HG03280 (cell line): ENCODE measurements at regions not wholly inside any gene's neighbourhood (a gene's known extent, or its start where the extent isn't known, plus 50 kb on each side); places are given as distances from the start of the nearest gene placed in this dataset.
"Not testable (repeated sequence)": the region's sequence is repeated elsewhere in the genome, so short reads cannot be mapped to it uniquely, and the experiment has no call there.

Source experiments
- ATAC-seq: cut with Tn5 transposase; IDR thresholded peaks from one replicate; pipeline ENCODE4 v1.9.1; 2021; ENCODE audit warnings: mild to moderate bottlenecking, moderate library complexity; ENCODE audit not compliant: unreplicated experiment

DNA sequence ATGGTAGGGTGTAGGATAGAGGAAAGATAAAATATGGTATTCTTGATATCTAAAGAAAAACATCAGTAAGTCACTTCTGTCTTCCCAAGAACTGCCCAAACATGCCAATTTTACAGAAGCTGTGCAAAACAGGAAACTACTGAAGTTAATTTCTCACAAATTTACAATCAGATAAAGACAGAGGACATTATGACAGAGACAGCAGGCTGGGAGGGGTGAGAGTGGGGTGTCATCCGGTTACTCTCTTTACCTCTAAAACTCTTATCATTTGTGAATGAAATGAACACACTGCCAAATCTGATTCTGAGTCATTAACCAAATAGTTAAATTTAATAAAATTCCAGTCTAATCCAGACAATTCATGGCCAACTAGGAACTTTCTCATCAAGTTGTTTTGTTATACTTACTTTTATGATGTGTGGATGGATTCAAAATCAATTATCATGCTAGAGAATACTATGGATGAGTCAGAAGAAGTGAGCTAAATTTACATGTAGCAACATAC lies 323.2 kb upstream of the MEX3C start:
- no peak for ATAC-seq

DNA sequence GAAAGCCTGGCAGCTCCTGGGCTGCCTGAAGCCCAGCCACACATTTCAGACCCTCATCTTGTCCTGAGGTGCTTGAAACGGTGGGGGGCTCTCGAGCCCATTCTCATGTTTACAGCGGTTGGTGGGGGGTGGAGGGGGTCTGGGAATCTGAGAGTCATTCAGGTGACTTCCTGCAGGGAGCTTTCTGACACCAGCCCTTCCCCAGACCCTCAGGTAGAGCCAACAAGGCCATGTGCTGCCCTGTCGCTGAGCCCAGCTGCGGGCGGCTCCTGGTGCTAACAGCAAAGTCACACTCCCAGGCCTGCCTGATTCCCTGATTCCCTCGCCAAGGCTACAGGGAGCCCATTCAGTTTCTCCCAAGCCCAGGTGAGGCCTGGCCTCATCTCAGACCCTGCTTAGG lies 324.9 kb upstream of the MEX3C start:
- no peak for ATAC-seq

DNA sequence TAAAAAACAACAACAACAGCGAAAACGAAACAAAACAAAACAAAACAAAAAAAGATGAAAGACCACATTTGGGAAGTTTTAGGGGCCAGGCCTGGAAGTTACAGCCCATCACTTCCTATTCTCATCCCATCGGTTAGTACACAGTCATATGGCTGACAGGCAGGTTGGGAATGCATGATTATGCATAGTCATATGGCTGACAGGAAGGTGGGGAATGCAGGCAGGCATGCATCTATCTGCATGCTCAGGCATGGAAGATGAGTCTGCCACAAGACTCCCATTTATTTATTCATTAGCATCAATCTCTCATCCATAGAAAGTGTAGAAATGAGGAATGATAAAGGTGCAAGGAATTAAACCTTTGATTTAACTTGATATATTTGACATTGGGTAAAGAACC lies 325.3 kb upstream of the MEX3C start:
- ATAC-seq: no peak

DNA sequence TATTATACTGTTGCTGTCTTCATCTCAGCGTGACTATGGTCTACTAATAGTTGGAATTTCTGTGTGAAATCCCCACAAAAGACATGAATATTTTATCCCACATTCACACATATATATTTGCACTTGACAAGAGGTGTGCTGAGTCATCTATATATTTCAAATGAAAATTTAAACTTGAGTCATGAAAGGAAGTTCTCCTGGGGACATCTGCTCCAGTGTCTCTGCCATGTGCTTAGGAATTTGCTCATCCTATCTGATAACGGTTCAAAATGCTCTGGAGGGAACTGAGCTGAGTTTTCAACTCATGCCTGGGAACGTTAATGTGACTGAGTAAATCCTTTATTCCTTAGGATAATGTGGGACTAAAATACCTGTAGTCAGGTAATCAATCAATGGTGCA lies 326.2 kb upstream of the MEX3C start:
- ATAC-seq: no peak

DNA sequence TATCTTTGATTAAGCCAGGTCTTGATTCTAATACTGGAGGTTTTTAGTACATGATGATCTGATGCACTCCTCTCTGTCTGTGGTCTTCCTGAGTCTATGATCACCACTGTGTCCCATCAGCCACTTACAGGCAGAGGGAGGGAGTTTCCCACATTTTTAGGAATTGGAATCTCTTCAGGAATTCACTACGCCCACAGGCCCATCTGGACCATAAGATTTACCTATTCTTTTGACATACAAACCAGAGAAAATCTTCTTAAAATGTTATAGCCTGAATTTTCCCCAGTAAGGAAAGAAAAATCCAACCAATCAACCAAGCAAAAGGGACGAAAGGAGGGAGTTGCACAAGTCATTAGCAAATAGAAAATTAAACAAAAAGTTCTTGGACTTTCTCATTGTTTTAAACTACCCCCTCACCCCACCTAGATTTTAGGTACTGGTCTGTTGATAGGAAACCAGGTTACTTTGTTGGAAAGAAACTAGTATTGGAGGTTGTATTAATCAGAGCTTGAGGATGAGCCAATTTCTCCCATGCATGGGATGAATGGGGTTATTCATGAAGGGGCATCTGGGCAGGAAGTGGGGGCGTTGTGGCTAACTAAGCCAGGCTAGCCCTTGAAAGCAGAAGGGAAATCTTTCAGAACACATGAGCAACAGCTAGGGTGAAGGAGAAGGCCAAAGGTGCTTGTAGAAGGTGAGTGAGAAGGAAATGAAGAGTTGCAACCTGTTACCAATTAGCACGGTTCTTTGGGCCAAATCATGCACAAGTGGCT lies 328.2 kb upstream of the MEX3C start:
- ATAC-seq: no peak

DNA sequence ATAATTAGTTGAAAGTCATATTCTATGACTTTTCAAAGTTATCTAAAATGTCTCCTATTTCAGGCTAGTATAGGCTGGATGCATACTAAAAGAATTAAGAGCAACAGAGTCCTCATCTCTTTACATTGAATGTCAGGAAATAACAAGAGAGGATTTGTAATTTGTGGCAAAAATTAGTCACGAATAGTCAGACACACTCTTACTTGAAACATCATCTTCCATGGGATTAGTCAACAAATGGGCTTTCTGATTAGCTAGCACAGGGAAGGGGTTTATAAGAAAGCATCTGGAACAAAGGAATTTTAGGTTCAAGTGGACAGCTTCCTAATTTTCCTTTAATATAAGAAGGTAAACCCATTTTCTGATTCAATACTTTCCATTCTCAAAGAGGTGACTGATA lies 330.3 kb upstream of the MEX3C start:
- no peak for ATAC-seq

DNA sequence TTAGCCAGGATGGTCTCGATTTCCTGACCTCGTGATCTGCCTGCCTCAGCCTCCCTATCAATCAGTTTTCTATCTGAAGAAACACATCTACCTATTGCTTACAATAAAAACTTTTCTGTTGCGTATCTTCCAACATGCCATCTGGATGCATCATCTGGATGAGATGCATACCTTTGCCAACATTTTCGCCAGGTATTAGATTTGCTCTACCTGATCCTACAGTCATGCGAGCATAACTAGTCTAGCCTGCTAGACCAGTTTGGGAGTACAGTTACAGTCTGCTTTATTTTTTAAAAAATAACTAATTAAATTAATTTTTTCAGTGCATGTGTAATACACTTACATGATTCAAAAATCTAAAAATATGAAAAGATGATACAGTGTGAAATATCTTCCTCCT lies 334.0 kb upstream of the MEX3C start:
- ATAC-seq: no peak

DNA sequence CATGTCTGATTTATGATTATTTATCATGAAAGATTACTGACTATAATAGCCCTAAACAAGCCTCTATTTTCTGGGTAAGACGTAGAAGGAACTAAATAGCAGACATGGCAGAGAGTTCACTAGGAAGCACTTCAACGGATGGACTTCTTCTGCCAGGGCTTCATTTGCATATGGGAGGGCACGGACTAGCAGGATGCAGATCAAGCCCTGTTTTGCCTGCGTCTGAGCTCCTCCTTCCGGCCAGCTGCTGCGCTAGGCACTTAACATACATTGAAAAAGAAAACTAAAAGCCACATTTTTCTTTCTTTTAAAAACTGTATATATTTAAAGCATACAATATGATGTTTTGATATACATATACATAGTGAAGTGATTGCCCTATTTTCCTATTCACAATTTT lies 340.0 kb upstream of the MEX3C start:
- ATAC-seq: peak; percentile 96

DNA sequence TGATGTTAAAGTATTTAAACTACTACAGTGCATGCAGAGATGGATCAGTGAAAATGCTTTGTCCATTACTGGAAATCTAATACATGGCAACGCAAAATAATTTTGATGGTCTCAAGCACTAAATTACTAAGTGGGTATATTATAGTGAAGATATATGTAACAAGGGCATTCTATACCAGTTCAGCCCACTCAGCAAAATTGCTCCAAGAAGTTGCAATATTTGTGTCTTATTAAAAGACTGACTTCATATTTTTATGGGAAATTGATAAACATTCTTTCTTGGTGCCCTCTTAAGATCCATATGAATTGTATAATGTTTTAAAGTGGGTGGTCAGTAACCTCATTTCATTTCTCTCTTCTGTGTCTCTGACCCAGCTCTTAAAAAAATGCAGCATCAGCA lies 343.1 kb upstream of the MEX3C start:
- no peak for ATAC-seq

DNA sequence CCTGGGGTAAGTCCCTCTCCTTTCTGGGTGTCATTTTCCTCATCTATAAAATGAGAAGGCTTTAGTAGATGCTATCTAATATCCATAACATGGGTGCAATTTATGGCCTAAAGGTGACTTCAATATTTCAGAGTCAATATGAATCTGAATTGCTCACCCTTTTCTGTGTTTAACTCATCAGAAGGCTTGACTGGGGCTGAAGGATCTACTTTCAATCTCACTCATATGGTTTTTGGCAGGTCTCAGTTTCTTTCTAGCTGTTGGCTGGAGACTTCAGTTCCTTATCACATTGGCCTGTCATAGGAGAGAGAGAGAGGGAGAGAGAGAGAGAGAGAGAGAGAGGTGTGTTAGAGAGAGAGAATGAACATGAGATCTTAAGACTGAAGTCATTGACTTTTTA lies 343.7 kb upstream of the MEX3C start:
- no peak for ATAC-seq

DNA sequence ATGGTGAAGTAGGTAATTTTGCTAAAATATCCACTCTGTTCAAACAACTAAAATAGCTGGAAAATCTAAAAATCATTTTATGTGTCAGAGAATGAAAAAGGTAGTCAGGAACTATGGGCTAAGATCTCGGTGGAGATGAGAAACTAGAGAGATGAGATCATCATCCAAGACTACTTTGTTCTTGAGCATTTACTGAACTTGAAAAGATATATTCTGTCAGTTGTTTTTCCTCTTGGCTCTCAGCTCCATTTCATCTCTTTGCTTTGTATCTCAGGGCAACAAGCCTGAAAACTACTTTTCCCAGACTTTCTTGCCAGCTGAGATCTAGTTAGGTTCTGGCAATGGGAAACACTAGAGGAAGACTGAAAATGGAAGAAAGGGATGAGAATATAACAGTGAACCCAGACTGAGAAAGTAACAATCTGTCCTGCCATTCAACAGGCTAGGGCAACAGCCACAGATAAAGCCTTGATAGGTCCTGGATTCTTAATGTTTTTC lies 346.2 kb upstream of the MEX3C start:
- ATAC-seq: no peak

DNA sequence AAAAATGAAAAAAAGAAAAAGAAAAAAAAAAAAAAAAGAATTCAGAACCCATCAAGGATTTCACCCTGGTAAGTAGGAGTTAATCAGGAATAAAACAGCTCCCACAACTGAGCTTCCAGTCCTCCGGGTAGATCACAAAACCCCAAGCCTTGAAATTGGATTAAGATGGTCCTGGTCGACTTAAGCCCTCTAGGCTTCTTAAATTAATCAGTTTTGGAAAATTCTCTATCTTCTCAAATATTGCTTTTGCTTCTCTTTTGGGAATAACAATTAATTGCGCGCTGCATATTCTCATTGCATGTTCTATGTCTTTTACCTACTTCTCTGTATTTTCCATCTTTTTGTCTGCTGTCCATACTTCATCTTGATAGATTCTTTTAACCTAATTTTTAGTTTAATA lies 348.0 kb upstream of the MEX3C start:
- no peak for ATAC-seq

DNA sequence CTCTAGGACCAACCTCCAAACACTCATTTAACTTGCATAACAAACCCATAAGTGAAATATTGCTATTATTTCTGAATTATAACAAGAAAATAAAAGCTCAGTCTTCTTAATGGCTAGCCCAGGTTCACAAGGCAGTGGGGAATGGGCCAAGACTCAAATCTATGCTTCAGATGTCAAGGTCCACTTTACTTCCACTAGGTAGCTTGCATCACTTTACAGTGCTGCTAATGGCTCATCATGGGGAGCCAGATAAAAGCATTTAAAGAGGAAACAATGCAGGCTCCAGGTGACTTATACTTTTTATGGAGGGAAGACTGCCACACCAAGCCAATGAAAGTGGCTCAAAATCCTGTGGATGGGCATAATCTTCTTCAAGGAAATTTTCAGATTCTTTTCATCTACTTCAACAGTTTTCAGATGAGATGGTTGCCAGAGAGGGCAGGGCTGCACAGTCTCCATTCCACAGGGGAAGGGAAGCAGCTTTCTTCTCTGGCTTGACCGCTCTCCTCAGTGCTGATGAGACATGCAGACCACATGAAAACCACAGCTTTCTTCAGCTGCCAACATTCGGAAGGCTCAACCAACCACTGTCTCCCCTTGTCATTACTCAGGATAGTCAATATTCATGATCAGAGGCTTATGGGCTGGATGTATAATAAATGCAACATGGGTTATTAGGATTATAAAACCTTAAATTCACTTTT lies 361.9 kb upstream of the MEX3C start:
- no peak for ATAC-seq

DNA sequence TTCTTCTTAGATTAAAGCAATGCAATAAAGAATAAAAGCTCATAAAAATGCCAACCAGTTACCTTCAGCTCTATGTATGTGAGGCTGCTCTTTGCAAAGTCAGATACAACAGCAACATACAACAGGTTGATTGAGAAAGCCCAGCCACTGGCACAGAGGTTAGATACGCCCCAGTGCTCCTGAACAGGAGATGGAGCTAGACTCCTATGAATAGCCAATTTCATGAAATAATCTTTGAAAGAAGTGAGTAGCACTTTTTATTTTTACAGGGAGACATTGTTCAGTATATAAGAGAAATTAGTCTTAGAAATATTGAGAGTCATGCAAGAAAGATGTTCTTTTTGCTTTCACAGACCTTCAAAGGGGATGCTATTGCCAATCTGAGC lies 362.4 kb upstream of the MEX3C start:
- ATAC-seq: no peak

DNA sequence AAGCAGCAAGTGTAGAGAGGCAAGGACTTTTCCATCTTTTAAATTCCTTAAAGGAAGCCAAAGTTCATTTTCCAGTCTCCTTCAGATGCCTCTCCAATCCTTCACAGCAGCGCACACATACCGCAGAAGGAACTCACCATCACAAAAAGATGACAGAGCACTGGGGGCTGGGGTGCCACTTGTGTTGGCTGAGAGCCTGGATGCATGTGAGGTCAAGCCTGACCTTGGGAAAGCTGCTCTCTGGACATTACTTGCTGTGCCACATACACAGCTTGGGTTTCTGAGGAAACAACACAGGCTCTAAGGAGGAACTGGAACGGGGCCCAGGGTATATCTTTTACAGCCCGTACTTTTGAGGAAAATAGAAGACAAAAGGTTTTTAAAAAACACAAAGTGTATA lies 364.3 kb upstream of the MEX3C start:
- ATAC-seq: no peak

DNA sequence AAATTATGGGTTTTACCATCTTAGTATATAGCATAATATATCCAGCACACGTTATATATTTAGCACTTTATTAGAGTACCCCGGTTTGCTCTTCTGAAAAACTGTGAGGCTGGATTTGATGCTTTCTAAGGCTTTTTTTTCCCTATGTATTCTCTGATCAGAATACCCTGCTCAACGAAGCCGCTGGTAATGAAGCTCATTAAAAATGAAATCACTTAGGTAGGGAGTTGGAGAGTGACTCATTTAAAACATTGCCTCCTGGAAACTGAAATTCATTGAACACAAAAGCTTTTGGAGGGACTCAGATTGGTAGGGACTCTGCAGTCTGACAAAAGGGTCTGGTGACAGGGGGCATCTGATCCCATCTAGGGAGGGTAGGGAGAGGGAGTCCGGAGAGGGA lies 365.4 kb upstream of the MEX3C start:
- ATAC-seq: no peak

DNA sequence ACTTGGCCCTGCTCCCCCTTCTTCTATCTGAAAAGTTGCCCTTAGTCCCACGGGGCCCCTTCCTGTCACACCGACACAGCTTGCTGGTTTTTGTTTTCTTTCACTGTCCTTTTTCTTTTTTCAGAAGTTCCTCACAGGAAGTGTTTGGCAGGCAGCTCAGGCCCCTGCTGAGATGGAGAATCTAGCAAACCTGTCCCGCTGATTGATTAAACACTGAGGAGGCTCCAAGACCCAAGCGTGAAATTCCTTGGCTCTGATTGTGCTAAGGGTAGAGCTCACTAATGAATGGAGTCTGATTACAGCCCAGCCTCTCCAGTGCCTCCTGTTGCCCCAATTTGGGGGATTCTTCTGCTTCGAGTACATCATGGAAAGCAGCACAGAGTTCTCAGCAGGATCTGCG lies 365.9 kb upstream of the MEX3C start:
- no peak for ATAC-seq

DNA sequence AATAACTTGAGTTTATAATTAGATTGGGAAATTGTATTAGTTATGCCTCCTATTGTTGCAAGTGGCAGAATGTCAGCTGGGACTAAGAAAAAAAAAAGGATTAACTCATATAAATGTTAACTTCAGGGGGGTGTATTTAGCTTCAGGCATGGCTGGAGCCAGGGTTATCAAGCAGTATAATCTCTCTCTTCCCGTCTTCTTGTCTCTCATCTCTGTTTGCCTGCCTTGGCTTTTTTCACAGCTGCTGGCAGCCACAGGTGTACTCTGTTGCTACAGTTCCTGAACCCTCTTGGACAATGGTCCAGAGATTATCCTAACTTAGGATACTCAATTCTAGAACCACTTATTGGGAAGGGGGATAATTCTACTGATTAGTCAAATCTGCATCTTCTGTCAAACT lies 370.7 kb upstream of the MEX3C start:
- no peak for ATAC-seq

DNA sequence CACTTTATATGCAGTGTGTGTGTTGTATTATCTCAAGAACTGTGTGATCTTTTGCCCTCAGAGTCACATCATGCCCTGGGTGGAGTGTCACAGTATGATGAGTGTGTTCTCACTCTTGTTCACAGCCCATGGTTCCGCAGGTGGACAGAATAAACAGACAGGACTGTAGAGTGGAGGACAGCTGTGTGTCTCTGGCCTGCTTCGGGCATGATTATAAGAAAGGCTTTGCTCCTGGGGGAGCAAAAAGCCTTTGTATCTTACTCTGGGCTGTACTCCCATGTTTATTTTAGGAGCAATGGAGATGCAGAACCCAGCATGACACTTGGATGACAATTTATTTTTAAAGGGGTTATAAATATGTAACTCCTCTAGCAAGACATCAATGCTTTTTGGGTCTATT lies 371.7 kb upstream of the MEX3C start:
- no peak for ATAC-seq

DNA sequence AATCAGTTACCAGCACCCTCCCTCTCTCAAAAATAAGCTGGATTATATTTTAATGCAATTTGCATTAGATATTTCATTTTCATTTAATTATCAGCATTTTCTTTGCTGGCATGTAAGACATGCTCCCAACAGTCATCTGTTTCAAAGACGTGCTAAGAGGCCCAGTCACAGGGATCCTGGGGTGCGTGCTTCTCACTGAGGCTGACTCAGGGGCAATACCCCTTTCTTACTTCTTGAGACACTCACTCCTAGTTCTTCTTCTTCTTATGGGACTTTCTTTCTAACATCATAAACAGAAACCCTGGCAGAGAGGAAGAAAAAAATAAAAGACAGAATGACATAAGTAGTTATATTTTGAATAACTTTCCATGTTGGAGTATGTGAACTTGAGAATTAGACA lies 372.1 kb upstream of the MEX3C start:
- ATAC-seq: no peak

DNA sequence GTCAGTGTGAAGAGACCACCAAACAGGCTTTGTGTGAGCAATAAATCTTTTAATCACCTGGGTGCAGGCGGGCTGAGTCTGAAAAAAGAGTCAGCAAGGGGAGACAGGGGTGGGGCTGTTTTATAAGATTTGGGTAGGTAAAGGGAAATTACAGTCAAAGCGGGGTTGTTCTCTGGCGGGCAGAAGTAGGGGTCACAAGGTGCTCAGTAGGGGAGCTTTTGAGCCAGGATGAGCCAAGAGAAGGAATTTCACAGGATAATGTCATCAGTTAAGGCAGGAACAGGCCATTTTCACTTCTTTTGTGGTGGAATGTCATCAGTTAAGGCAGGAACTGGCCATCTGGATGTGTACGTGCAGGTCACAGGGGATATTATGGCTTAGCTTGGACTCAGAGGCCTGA lies 372.6 kb upstream of the MEX3C start:
- not testable (repeated sequence) for ATAC-seq

DNA sequence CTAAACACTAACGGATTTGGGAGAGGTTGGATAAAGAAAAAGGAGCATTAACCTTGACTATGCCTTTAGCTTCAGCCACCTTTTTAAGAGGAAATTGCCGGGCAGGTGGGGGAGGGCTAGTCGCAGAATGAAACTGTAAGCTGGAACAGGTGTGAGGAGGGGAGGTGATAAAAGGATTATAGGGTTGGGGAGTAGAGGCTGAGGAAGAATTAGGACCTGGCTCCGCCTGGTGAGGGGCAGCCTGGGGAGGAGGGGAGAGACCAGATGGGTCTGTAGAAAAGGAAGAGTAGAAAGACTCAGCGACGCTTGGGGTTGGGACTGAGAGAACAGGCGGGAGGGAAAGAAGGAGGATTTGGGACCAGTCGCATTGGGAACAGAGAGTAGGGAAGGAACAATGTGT lies 376.4 kb upstream of the MEX3C start:
- not testable (repeated sequence) for ATAC-seq
